PC-3 (cell line): ENCODE measurements at regions not wholly inside any gene's neighbourhood (a gene's known extent, or its start where the extent isn't known, plus 50 kb on each side); places are given as distances from the start of the nearest gene placed in this dataset.

Experiments
- ATAC-seq: fragments of 200-7000 bp; cut with Tn5 transposase; 2 replicates; pipeline ENCODE4 v1.9.1; 2020; ENCODE audit warnings: mild to moderate bottlenecking, moderate library complexity
- BruUV-seq: library from RNA; stranded (reverse); fragments of 400-500 nt; replicated peaks from 2 replicates; lab custom pipeline; 2021; lab: Mats Ljungman, UMichigan
- CTCF ChIA-PET: fragments of 300-600 bp; sonication (Branson Sonifier 250); formaldehyde crosslinking; loops from one replicate; lab custom pipeline; 2022; ENCODE audit warnings: antibody characterized with exemption; lab: Charles Lee
- POLR2A ChIA-PET: fragments of 300-600 bp; sonication (Branson Sonifier 250); formaldehyde crosslinking; loops from one replicate; lab custom pipeline; 2022; ENCODE audit warnings: antibody characterized with exemption; ENCODE audit not compliant: unreplicated experiment; lab: Charles Lee
- DNase-seq: peaks from one replicate; pipeline ENCODE4 v3.0.0-alpha.2; 2015
- H2AFZ ChIP-seq: fragments of 300-600 bp; sonication (generic); 2 replicates; pipeline ENCODE4 v1.6.0; 2016; ENCODE audit warnings: antibody characterized with exemption, low read length
- H3F3A ChIP-seq: fragments of 300-600 bp; sonication (generic); one replicate; pipeline ENCODE4 v1.6.0; 2017; ENCODE audit warnings: antibody characterized with exemption, low read length, control low read depth, mild to moderate bottlenecking; ENCODE audit not compliant: unreplicated experiment
- H3K27ac ChIP-seq: fragments of 300-600 bp; sonication (generic); 2 replicates; pipeline ENCODE4 v1.5.1; 2016; ENCODE audit warnings: mild to moderate bottlenecking, low read length
- H3K27me3 ChIP-seq: fragments of 300-600 bp; sonication (generic); 2 replicates; pipeline ENCODE4 v1.6.1; 2016; ENCODE audit warnings: low read length, mixed read lengths
- H3K36me3 ChIP-seq: fragments of 300-600 bp; sonication (generic); 2 replicates; pipeline ENCODE4 v1.6.1; 2016; ENCODE audit warnings: low read depth, mixed run types, low read length, mixed read lengths
- H3K4me1 ChIP-seq: fragments of 300-600 bp; sonication (generic); 2 replicates; pipeline ENCODE4 v1.5.1; 2016; ENCODE audit warnings: low read length; ENCODE audit not compliant: insufficient read depth
- H3K4me2 ChIP-seq: fragments of 300-600 bp; sonication (generic); 2 replicates; pipeline ENCODE4 v1.6.0; 2016; ENCODE audit warnings: low read length
- H3K4me3 ChIP-seq: fragments of 300-600 bp; sonication (generic); 2 replicates; pipeline ENCODE4 v1.5.1; 2016; ENCODE audit warnings: mild to moderate bottlenecking, low read length, mixed read lengths
- H3K79me2 ChIP-seq: fragments of 300-600 bp; sonication (generic); 2 replicates; pipeline ENCODE4 v1.6.1; 2017; ENCODE audit warnings: low read length, mixed read lengths
- H3K9ac ChIP-seq: fragments of 300-600 bp; sonication (generic); 2 replicates; pipeline ENCODE4 v1.6.0; 2016; ENCODE audit warnings: mild to moderate bottlenecking, low read length
- H3K9me2 ChIP-seq: fragments of 300-600 bp; sonication (generic); replicated peaks from 2 replicates; pipeline ENCODE4 v1.6.1; 2016; ENCODE audit warnings: mixed run types, low read length, mixed read lengths
- H3K9me3 ChIP-seq: fragments of 300-600 bp; sonication (generic); 2 replicates; pipeline ENCODE4 v1.6.1; 2016; ENCODE audit warnings: low read length, mixed read lengths
- H4K20me1 ChIP-seq: fragments of 300-600 bp; sonication (generic); 2 replicates; pipeline ENCODE4 v1.6.1; 2016; ENCODE audit warnings: low read length, mixed read lengths
- EZH2 ChIP-seq: fragments of 300-600 bp; sonication (generic); IDR thresholded peaks from one replicate; pipeline ENCODE4 v1.6.1; 2017; ENCODE audit warnings: antibody characterized with exemption, mild to moderate bottlenecking, low read length; ENCODE audit not compliant: unreplicated experiment
- EZH2phosphoT487 ChIP-seq: fragments of 300-600 bp; sonication (generic); IDR thresholded peaks from 2 replicates; pipeline ENCODE4 v1.6.1; 2018; ENCODE audit warnings: mild to moderate bottlenecking, antibody characterized with exemption, low read length, borderline replicate concordance
- intact Hi-C: fragments of 100-400 bp; cut with micrococcal nuclease; formaldehyde crosslinking; loops from 2 replicates; pipeline ENCODE4 v1.9.0; 2023
- TF ChIP-seq, protein P1 (sequence below): fragments of 300-600 bp; sonication (generic); conservative IDR thresholded peaks from 2 replicates; pipeline ENCODE4 v1.5.1; 2017; ENCODE audit warnings: antibody characterized with exemption, low read depth, mild to moderate bottlenecking, low read length

DNA sequence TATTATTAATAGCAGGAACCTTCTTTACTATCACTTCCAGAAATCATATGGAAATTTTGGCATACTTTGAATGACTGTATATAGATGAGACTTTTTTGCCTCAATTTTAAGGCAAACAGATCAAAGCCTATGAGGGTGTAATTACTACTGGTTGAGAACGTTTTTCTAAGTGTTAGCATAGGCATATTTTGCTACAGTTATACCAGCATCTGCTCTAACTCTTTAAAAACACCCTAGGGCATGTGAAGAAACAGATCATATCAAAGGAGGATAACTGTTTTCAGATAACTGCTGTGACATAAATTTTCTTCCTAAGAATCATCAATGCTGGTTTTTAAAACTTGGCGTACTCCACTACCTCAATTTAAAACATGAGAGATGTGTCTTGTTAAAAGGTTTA, 1155.3 kb downstream of the FSTL5 start:
- no peak overlapping the region for H3K27ac ChIP-seq
- POLR2A ChIA-PET = no interaction called here
- no peaks in the 10 kb centered on the region for H3K9me3 ChIP-seq
- no peaks in the 10 kb centered on the region for H3K4me1 ChIP-seq
- no peak for TF ChIP-seq EZH2
- no peaks in the 10 kb centered on the region for H4K20me1 ChIP-seq
- intact Hi-C loops = no loop called here
- CTCF ChIA-PET = no interaction called here
- no peaks in the 10 kb centered on the region for H3K27me3 ChIP-seq
- no peaks in the 10 kb centered on the region for H3K9me2 ChIP-seq
- H3K4me2 ChIP-seq = no peak overlapping the region
- BruUV-seq = no TSS peak
- H3K9ac ChIP-seq = no peak overlapping the region
- H3F3A ChIP-seq = no peaks in the 10 kb centered on the region
- no peak overlapping the region for H3K4me3 ChIP-seq
- no peaks in the 10 kb centered on the region for H3K36me3 ChIP-seq
- no peak overlapping the region for H2AFZ ChIP-seq
- H3K79me2 ChIP-seq = no peaks in the 10 kb centered on the region
- ATAC-seq = no peak
- DNase-seq = no peak

DNA sequence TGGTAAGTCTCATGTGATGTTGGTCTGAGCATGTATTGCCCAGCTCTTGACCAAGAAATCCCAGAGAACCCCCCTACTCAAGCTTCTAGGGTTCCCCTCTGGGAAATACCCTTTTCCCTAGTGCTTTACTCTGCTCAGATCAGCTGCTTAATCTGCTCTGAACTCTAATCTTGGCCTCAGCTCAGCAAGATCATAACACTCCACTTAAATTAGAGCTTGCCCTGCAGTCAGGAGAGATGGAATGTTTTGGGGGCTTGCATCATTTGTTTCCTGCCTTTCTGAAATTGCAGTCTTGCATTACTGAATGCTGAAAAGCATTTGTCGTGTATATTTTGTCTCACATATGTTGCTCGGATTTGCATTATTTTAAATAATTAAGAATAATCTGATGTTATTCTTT, 1153.6 kb downstream of the FSTL5 start:
- Histone ChIP-seq H3K79me2 (no peaks in the 10 kb centered on the region), H3K4me3 (no peak overlapping the region), H3K27ac (no peak overlapping the region), H3K9me2 (no peaks in the 10 kb centered on the region), H3K4me2 (no peak overlapping the region), H3K4me1 (no peaks in the 10 kb centered on the region), H3K9ac (no peak overlapping the region), H3K27me3 (no peaks in the 10 kb centered on the region), H3K9me3 (no peaks in the 10 kb centered on the region), H2AFZ (no peak overlapping the region), H3F3A (no peaks in the 10 kb centered on the region), H3K36me3 (no peaks in the 10 kb centered on the region), H4K20me1 (no peaks in the 10 kb centered on the region)
- intact Hi-C loops = no loop called here
- ChIA-PET CTCF (no interaction called here), POLR2A (no interaction called here)
- TF ChIP-seq EZH2phosphoT487 = no peak
- TF ChIP-seq, protein P1, sequence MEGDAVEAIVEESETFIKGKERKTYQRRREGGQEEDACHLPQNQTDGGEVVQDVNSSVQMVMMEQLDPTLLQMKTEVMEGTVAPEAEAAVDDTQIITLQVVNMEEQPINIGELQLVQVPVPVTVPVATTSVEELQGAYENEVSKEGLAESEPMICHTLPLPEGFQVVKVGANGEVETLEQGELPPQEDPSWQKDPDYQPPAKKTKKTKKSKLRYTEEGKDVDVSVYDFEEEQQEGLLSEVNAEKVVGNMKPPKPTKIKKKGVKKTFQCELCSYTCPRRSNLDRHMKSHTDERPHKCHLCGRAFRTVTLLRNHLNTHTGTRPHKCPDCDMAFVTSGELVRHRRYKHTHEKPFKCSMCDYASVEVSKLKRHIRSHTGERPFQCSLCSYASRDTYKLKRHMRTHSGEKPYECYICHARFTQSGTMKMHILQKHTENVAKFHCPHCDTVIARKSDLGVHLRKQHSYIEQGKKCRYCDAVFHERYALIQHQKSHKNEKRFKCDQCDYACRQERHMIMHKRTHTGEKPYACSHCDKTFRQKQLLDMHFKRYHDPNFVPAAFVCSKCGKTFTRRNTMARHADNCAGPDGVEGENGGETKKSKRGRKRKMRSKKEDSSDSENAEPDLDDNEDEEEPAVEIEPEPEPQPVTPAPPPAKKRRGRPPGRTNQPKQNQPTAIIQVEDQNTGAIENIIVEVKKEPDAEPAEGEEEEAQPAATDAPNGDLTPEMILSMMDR = no peak
- no peak for TF ChIP-seq EZH2
- no TSS peak for BruUV-seq
- ATAC-seq (no peak), DNase-seq (no peak)
